ENCODE measurements at regions not wholly inside any gene's neighbourhood (a gene's known extent, or its start where the extent isn't known, plus 50 kb on each side); places are given as distances from the start of the nearest gene placed in this dataset.

DNA sequence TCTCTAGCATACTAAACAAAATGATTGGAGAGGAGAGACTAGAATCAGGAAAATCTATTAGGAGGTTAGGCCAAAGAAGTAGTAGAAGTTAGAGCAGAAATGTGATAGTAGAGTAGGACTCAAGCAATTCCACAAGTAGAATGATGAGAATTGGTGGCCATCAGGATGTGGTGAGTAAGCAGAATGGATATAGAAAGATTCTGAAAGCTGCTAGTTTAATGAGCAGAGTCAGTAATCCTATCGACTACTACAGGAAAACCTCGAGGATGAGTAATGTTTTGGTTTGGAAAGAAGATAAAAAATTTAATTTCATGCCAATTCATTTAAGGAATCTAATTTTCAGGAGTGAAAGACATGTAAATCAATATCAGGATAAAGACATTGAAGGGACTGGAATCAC lies 648.3 kb upstream of the PHF14 start:
- Histone ChIP-seq H3K9me2 (ENCODE audit: insufficient read depth) (no peaks in the 10 kb centered on the region), H3K9me3 (ENCODE audit: control insufficient read depth in 1 of 2, insufficient read depth in 1 of 2, low read depth in 1 of 2, low read length in 2 of 2) (peaks cover 0 to 2% of the 10 kb centered on the region in 2 experiments; a peak in 1 of 4 replicates), H2AFZ (ENCODE audit: low read depth, low read length, poor library complexity, severe bottlenecking) (no peak overlapping the region), H3K4me1 (ENCODE audit: control insufficient read depth in 1 of 2, insufficient read depth in 2 of 2, low read length in 2 of 2) (no peaks in the 10 kb centered on the region), H3K27me3 (ENCODE audit: insufficient read depth, low read length) (no peaks in the 10 kb centered on the region), H3K4me2 (ENCODE audit: low read length) (no peak overlapping the region), H3K36me3 (ENCODE audit: control insufficient read depth in 1 of 2, insufficient read depth in 2 of 2, low read length in 2 of 2) (no peaks in the 10 kb centered on the region), H3K27ac (ENCODE audit: low read depth, low read length) (no peak overlapping the region), H3K4me3 (replicated peaks in 1 of 2; ENCODE audit: low read depth in 1 of 2, low read length in 2 of 2) (no peak overlapping the region), H3K9ac (ENCODE audit: low read length) (no peak overlapping the region), H3K79me2 (ENCODE audit: insufficient read depth, low read length) (no peaks in the 10 kb centered on the region), H4K20me1 (ENCODE audit: insufficient read depth) (no peaks in the 10 kb centered on the region)
- intact Hi-C loops (cut with micrococcal nuclease): no loop called here
- no peak for DNase-seq (ENCODE audit: low read depth, low spot score)
- no TSS peak for BruUV-seq (replicated peaks)
- no peak for TF ChIP-seq EZH2phosphoT487 (IDR thresholded peaks at IDR 0.05; ENCODE audit: borderline replicate concordance)
- TF ChIP-seq, protein P1, sequence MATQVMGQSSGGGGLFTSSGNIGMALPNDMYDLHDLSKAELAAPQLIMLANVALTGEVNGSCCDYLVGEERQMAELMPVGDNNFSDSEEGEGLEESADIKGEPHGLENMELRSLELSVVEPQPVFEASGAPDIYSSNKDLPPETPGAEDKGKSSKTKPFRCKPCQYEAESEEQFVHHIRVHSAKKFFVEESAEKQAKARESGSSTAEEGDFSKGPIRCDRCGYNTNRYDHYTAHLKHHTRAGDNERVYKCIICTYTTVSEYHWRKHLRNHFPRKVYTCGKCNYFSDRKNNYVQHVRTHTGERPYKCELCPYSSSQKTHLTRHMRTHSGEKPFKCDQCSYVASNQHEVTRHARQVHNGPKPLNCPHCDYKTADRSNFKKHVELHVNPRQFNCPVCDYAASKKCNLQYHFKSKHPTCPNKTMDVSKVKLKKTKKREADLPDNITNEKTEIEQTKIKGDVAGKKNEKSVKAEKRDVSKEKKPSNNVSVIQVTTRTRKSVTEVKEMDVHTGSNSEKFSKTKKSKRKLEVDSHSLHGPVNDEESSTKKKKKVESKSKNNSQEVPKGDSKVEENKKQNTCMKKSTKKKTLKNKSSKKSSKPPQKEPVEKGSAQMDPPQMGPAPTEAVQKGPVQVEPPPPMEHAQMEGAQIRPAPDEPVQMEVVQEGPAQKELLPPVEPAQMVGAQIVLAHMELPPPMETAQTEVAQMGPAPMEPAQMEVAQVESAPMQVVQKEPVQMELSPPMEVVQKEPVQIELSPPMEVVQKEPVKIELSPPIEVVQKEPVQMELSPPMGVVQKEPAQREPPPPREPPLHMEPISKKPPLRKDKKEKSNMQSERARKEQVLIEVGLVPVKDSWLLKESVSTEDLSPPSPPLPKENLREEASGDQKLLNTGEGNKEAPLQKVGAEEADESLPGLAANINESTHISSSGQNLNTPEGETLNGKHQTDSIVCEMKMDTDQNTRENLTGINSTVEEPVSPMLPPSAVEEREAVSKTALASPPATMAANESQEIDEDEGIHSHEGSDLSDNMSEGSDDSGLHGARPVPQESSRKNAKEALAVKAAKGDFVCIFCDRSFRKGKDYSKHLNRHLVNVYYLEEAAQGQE (IDR thresholded peaks at IDR 0.05; ENCODE audit: low read depth): no peak
- TF ChIP-seq ZFX (IDR thresholded peaks at IDR 0.05): no peak
- no peak for TF ChIP-seq SIN3A (IDR thresholded peaks at IDR 0.05; ENCODE audit: low read depth)
- no peak for TF ChIP-seq ZNF274 (IDR thresholded peaks at IDR 0.05; ENCODE audit: low read depth, low read length)
- TF ChIP-seq EZH2 (IDR thresholded peaks at IDR 0.05): no peak
- no peak for TF ChIP-seq ELF1 (IDR thresholded peaks at IDR 0.05; ENCODE audit: borderline replicate concordance, low read depth)
- TF ChIP-seq, protein P2, sequence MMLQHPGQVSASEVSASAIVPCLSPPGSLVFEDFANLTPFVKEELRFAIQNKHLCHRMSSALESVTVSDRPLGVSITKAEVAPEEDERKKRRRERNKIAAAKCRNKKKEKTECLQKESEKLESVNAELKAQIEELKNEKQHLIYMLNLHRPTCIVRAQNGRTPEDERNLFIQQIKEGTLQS (IDR thresholded peaks at IDR 0.05): no peak
- no peak for TF ChIP-seq POLR2AphosphoS5 (IDR thresholded peaks at IDR 0.05; ENCODE audit: low read depth, low read length)
- TF ChIP-seq, protein P3, sequence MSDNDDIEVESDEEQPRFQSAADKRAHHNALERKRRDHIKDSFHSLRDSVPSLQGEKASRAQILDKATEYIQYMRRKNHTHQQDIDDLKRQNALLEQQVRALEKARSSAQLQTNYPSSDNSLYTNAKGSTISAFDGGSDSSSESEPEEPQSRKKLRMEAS (IDR thresholded peaks at IDR 0.05): no peak
- no peak for TF ChIP-seq SP1 (IDR thresholded peaks at IDR 0.05; ENCODE audit: low read depth)
- no peak for ATAC-seq
- POLR2A ChIA-PET: no interaction called here
- CTCF ChIA-PET: no interaction called here
- RAD21 ChIA-PET (ENCODE audit: low non-redundant PET in 1 of 2, low total read pairs in 2 of 2, uncharacterized antibody in 2 of 2, unreplicated experiment in 2 of 2): no interaction called here
